Ovary (tissue), 7 donors: ENCODE measurements at regions not wholly inside any gene's neighbourhood (a gene's known extent, or its start where the extent isn't known, plus 50 kb on each side); places are given as distances from the start of the nearest gene placed in this dataset.

Experiments used
- DNase-seq, 5 donors: peaks; one replicate each; pipeline ENCODE4 v3.0.0-alpha.2; 2019 to 2020
- H3K27ac ChIP-seq, 2 donors: fragments of 200-600 bp; one replicate each; pipeline versions ENCODE4 v1.5.1 to v1.8.0; 2019 to 2022
- H3K27me3 ChIP-seq: fragments of 200-600 bp; one replicate; pipeline ENCODE4 v1.8.0; 2022
- H3K36me3 ChIP-seq: fragments of 200-600 bp; sonication (generic); one replicate; pipeline ENCODE4 v1.5.1; 2019
- H3K4me1 ChIP-seq: one replicate; pipeline ENCODE4 v1.8.1; 2013; ENCODE audit warnings: mild to moderate bottlenecking, moderate library complexity; ENCODE audit not compliant: insufficient read depth
- H3K4me3 ChIP-seq: fragments of 200-600 bp; sonication (generic); one replicate; pipeline ENCODE4 v1.5.1; 2017
- H3K9me3 ChIP-seq, 2 donors: fragments of 200-600 bp in 1 of 2; sonication (generic) in 1 of 2; one replicate each; pipeline versions ENCODE4 v1.5.1 to v1.8.1; 2013 to 2019; ENCODE audit warnings: mild to moderate bottlenecking in 1 of 2, moderate library complexity in 1 of 2
- CTCF ChIP-seq, 3 donors: fragments of 450-650 bp in 2 of 3; fragments of 200-600 bp in 1 of 3; IDR thresholded peaks; one replicate each; pipeline versions ENCODE4 v1.5.1 to v1.8.0; 2016 to 2022; ENCODE audit warnings: antibody characterized with exemption in 3 of 3, mild to moderate bottlenecking in 1 of 3
- EP300 ChIP-seq: sonication (generic); formaldehyde crosslinking; IDR thresholded peaks from one replicate; pipeline ENCODE4 v1.6.1; 2017; ENCODE audit warnings: antibody characterized with exemption
- POLR2A ChIP-seq: fragments of 450-650 bp; IDR thresholded peaks from one replicate; pipeline ENCODE4 v1.6.1; 2017; ENCODE audit warnings: antibody characterized with exemption, mild to moderate bottlenecking, moderate library complexity
- WGBS, 3 donors: extraction: QIAGEN DNeasy Blood & Tissue Kit in 1 of 3; methylation state at CpG; one replicate each; pipeline versions ENCODE4 v1.1.5 to v1.1.7; 2013 to 2017; 5-methylcytosine and 5-hydroxymethylcytosine counted together
- intact Hi-C, 4 donors: fragments of 100-400 bp; cut with DNase I; formaldehyde crosslinking; loops; one replicate each; pipeline versions ENCODE4 v1.11.0 to v1.15.1; 2022 to 2023
- donor health status: DM: no; HTN: no; CAD: no; lungs with moderate emphysema.
- donor health status: DM: no; HTN: no; CAD: no.
- donor health status: Bipolar disorder and iron deficiency.
- donor health status: DM: no; HTN: no; CAD: no.
- donor health status: DM: yes; HTN: yes; CAD: no.

DNA sequence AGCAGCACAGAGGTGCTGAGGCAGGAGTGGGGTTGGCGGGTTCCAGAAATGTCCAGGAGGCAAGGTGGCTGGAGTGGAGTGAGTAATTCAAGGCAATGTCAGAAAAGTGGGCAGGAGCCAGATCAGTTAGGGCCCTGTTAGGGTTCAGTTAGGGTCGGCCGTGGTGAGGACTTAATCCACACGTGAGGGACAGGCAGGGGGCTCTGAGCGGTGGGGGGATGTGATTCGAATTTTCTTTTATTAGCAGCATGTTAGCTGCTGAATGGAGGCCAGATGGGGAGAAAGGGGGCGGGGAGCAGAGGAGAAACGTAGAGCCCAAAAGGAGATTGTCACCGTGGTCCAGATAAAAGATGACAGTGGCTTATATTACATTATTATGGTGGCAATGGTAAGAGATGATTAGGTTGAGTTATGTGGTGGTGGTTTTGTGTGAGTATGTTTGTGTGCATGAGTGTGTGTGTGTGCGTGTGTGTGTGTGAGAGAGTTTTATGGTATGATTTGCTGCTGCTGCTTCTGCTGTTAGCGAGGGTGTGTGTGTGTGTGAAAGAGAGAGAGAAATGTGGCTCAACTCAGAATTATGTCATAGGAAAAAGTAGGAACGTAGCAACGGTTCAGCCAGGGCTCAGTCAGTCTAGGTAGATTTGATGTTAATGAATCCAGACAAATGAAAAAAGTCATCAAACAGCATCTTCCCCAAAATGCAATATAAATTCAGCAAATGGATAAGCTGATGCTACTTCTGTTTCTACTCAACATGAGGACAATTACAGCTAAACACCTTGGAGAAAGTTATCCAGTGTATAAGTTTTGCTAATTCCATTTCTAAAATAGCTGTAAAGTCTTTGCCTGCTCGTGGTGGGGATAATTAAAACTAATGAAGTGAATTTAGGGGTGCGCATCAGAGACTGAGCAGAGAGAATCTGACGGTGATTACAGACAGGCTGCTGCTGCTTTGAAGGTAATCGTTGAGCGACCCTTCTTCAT lies 390.6 kb downstream of the HAPSTR1 start:
- Histone ChIP-seq H3K27ac (no peak overlapping the region), H3K36me3 (no peaks in the 10 kb centered on the region), H3K9me3 (no peaks in the 10 kb centered on the region), H3K4me1 (no peaks in the 10 kb centered on the region), H3K4me3 (no peak overlapping the region), H3K27me3 (no peaks in the 10 kb centered on the region)
- no peak for DNase-seq
- intact Hi-C loops, result no loop called here
- TF ChIP-seq EP300 (no peak), POLR2A (no peak), CTCF (IDR thresholded peaks at IDR 0.05) (no peak)
- WGBS, 3 donors, result 43 to 52% (median 45%) methylated on average over 18 of the region's 18 CpGs

- Histone ChIP-seq H3K36me3 (no peaks in the 10 kb centered on the region), H3K4me3 (no peak overlapping the region), H3K4me1 (no peaks in the 10 kb centered on the region), H3K27ac (no peak overlapping the region), H3K9me3 (no peaks in the 10 kb centered on the region), H3K27me3 (no peaks in the 10 kb centered on the region)
- WGBS, 3 donors, result 42 to 74% (median 47%) methylated on average over 3 of the region's 3 CpGs
- no peak for DNase-seq
- intact Hi-C loops, result no loop called here
- no peak for TF ChIP-seq POLR2A
- TF ChIP-seq EP300, result no peak
- no peak for TF ChIP-seq CTCF (IDR thresholded peaks at IDR 0.05)
Measured at GRCh38 chr16:9484426-9484825, 393.0 kb downstream of the HAPSTR1 start.

- 36 to 50% (median 40%) methylated on average over 5 of the region's 5 CpGs for WGBS, 3 donors
- no peaks in the 10 kb centered on the region for H3K9me3 ChIP-seq
- H3K27ac ChIP-seq, result no peak overlapping the region
- no peaks in the 10 kb centered on the region for H3K27me3 ChIP-seq
- no peak for TF ChIP-seq EP300
- no peak for TF ChIP-seq CTCF (IDR thresholded peaks at IDR 0.05)
- TF ChIP-seq POLR2A, result no peak
- no peak for DNase-seq
- H3K4me3 ChIP-seq, result no peak overlapping the region
- intact Hi-C loops, result no loop called here
- H3K36me3 ChIP-seq, result no peaks in the 10 kb centered on the region
- no peaks in the 10 kb centered on the region for H3K4me1 ChIP-seq
Measured at GRCh38 chr16:9484881-9485280, 393.4 kb downstream of the HAPSTR1 start.

GRCh38 chr16:9489835-9490467 lies 398.5 kb downstream of the HAPSTR1 start:
- intact Hi-C loops, result no loop called here
- Histone ChIP-seq H3K4me1 (no peaks in the 10 kb centered on the region), H3K9me3 (no peaks in the 10 kb centered on the region), H3K27me3 (no peaks in the 10 kb centered on the region), H3K27ac (no peak overlapping the region), H3K36me3 (no peaks in the 10 kb centered on the region), H3K4me3 (no peak overlapping the region)
- 9 to 23% (median 23%) methylated on average over 10 of the region's 10 CpGs for WGBS, 3 donors
- DNase-seq, result peak in 2 of 5 donors; percentile 14
- TF ChIP-seq EP300, result no peak
- TF ChIP-seq CTCF (IDR thresholded peaks at IDR 0.05), result no peak
- TF ChIP-seq POLR2A, result no peak
